ENCODE measurements at regions not wholly inside any gene's neighbourhood (a gene's known extent, or its start where the extent isn't known, plus 50 kb on each side); places are given as distances from the start of the nearest gene placed in this dataset.

DNA sequence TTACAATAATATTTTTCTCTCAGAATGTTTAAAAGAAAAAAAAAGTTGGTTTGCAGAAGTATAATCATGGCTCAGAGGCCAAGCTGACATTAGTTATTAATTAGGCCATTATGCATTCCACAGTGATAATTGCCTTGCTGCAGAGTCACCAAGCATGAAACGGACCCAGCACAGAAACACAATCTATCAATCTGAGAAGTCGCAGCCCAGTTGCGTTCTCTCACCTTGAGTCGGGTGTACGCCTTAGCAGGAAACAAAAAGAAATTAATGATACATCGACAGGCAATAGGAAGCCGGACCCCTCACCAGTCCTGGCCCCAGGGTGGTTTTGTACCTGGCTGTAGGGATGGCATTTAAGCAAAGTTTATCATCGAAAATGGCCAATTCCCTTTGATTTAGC, 129.7 kb downstream of the PHETA1 start:
- TF ChIP-seq, protein P1, sequence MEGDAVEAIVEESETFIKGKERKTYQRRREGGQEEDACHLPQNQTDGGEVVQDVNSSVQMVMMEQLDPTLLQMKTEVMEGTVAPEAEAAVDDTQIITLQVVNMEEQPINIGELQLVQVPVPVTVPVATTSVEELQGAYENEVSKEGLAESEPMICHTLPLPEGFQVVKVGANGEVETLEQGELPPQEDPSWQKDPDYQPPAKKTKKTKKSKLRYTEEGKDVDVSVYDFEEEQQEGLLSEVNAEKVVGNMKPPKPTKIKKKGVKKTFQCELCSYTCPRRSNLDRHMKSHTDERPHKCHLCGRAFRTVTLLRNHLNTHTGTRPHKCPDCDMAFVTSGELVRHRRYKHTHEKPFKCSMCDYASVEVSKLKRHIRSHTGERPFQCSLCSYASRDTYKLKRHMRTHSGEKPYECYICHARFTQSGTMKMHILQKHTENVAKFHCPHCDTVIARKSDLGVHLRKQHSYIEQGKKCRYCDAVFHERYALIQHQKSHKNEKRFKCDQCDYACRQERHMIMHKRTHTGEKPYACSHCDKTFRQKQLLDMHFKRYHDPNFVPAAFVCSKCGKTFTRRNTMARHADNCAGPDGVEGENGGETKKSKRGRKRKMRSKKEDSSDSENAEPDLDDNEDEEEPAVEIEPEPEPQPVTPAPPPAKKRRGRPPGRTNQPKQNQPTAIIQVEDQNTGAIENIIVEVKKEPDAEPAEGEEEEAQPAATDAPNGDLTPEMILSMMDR (IDR thresholded peaks at IDR 0.05), result no peak
- no peak for TF ChIP-seq ZFX (IDR thresholded peaks at IDR 0.05; ENCODE audit: borderline replicate concordance)
